ENCODE measurements at regions not wholly inside any gene's neighbourhood (a gene's known extent, or its start where the extent isn't known, plus 50 kb on each side); places are given as distances from the start of the nearest gene placed in this dataset.

DNA sequence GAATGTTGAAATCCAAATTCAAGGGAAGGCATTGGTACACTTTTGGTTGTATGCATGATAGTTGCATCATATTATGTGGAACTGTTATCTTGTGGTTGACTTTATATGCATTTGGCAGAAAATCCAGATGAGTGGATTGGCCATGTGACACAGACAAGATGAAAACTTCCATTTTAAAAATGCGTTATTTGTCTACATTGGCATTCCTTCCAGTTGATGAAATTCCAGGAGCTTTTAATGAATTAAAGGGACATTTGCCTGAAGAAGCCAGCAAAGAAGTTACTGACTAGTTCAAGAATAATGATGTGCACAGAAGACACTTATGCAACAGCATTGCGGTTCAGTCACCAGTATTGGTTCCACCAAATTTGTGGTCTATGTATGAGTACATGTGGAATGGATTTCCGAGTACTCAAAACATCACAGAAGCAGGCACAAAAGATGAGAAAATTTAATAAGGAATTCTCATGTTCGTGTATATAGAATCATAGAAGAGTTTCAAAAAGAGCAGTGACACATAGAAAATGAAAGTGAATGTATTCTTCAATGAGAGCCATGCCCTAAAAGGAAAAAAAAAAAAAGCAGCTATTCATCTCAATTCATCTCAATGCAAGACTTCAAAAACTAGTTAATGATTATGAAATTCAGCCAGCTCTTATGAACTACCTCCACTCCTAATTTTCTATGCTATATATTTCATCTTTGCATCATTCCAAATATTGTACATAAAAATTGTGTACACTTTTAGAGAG is 232.1 kb downstream of the RBM43 start:
- no peak for DNase-seq

DNA sequence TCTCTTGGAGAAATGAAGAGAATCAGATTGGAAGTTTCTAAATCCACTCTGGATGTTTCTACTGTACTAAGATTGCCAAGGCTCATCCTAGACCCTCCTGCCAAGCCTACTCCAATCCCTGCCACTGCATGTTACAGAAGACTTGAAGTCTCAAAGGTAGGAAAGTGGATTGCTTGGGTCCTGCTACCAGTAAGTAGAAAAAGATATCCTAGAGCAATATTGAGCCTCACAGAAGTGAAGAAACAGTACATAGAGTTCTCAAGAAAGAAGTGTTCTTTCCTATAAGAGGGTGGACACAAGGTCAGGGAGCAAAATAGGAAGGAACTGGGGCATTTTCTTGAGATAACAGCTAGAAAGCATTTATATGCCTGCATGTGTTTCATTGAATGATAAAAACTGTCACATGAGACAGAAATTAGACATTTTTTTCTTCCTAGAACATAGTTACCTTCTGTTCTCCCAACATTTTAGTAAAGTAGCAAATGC is 232.9 kb downstream of the RBM43 start:
- no peak for DNase-seq

DNA sequence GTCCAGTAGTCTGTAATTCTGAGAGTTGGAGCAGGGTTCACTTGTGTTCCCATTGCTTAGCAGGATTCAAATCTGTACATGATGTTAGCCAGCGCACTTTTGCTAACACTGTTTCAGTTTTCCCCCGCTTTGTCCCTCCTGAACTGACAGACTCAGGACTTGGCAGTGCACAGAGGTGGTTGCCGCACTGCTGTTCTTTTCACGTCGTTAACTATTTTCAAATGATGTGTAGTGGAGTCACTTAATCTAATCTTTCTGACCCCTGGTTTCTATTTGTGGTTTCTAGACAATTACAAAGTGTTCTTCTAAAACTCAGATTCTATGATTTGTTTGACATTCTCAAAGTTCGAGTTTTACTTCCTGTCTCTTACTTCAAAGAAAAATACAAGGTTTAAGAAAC is 234.5 kb downstream of the RBM43 start:
- DNase-seq = no peak

DNA sequence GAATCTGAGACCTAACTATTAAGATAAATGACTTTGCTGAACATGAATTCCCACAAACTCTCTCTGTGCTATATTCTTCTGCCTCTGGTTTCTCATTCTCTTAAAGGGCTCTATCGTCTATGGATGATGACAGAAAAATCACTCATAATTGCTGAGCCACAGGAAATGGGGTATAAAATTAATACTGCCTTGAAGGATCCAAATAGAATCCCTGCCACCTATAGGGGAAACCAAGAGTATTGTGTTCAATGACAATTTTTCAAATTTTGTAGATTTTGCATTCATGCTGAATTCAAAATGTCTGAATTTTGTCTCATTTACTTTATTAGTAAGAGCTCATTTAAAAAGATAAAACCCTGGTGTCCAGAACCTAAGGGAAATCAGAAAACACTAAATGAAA is 235.8 kb downstream of the RBM43 start:
- DNase-seq = no peak

DNA sequence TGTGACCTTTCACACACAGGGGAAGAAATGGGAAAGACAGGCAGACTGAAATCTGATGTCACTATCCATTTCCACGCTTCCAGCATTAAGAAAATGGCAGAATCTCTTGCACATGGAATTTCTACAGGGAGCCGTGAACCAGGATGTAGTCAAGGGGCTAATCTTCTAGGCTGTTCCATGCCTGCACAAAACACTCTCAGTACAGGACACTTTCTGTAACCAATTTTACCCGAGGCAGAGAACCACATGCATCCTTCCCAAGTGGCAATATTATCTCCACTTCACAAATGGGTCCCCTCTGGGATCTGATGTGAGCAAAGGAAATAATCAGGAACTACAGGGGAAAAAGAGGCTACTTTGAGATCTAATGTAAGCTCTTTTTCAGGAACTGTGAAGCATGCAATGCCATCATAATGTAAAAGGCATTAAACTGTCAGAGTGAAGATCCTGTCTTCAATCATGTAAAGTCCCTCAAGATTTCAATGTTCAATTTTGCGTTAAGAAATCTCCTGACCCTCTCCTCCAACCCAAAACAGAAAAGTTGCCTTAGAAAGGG is 236.9 kb downstream of the RBM43 start:
- DNase-seq = no peak

DNA sequence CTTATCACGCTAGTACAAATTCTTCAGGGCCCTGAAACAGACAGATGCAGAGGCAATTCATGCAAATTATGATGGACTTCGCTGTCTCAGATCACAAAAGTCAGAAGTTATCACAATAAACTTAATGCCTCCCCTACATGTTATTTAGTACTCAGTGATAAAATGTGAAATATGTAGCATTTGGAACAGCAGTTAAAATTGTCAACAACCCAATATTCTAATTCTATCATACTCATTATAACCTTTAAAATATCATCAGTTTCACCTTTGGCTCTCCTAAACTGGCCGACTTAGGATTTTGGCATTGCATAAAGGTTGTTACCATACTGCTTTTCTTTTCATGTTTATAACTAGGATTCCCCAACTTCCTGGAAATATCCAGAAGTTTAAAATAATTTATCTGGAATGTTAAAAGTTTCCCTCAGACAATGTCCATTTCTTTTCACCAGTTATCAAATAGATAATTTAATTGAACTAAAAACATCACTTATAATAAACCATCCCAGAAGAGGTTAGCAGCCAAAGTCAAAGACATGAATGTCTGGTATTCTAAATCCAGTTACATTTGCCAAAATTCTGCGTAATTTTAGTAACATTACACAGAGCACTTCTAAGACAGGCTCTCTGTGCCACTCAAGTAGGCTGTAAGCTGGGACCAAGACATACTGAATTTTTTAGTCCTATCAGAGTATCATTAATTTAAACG is 239.8 kb downstream of the RBM43 start:
- no peak for DNase-seq

DNA sequence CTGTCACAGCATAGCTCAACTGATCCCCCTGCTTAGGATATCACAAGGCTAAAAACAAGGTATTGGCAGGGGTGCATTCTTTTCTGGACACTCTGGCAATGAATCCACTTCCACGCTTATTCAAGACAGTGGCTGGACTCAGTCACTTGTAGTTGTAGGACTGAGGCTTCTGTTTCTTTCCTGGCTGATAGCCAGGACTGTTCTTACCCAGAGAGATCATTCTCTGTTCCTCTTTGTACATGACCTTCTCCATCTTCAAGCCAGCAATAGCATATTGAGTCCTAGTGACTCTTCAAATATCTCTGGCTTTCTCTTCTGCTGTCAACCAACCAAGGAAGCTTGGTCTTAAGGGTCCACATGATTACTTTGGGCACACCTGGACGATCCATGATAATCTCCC is 241.3 kb downstream of the RBM43 start:
- no peak for DNase-seq

DNA sequence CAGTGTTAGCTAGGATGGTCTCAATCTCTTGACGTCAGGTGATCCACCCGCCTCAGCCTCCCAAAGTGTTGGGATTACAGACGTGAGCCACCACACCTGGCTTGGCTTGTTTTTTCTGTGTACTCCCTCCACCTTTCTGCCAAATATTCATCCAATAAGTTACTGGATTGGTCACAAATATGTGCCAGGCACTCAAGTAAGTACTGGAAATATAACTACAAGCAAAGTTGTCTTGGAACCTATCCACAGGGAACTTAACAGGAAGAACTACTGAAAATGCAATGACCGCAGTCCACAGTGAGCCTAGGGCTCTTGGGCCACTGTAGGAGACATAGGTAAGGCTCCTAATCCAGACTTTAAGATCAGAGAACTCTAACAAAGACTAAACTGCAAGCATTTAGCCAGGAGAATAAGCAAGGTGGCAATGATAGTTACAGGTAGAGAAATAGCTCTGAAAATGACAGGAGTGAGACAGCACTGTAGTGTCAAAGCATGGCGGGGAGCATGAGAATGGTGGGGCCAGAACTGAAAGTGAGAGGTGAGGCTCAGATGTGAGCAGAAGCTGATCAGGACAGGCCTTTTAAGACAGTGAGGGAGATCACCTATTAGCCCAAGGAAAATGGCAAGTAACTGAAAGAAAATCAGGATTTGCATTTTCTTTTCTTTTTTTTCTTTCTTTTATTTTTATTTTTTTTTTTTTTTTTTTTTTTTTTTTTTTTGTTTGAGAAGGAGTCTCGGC is 252.1 kb downstream of the RBM43 start:
- no peak for DNase-seq

DNA sequence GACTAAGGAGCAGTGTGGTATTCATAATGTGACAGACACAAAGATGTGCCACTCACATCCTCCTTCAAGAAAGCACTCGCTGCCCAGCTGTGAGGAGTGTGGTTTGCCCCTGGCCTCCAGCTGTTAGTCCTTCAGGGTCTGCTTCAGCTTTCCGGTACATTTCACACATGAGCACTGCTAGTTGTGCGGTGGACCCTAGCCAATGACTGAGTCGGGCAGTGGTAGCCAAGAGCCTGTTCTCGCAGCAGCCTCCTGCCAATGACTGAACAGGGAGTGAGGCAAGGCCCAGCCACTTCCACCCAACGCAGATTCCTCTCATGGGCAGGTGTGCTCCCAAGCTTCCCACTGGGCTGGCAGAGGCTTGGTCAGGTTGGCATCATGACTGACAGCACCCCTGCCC is 254.3 kb downstream of the RBM43 start:
- no peak for DNase-seq

DNA sequence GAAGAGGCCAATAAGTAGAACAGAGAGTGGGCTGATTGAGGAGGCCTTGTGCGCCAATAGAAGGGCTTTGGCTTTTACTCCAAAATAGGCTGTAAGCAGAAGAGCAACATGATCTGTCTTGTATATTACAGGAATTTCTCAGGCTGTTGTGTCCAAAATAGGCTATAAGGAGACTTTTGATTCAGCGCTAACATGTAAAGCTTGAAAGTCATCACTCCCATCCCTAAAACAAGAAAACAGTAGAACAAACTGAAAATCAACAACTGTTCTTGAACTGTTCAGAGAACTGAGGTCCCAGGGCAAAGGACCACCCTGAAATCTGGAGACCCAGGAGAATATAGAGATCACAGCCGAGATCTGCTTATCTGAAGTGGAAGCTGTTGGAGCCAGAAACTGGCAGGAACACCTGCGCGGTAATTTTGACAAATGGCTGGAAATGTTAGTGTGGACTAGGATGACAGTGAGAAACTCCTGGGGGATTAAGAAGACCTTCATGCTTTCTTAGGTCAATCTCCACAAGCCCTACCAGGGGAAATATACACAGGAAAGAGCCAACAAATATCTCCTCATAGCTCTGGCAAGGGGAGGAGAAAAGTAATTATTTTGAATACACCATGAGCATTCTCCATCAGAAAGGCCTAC is 258.6 kb downstream of the RBM43 start:
- no peak for DNase-seq

DNA sequence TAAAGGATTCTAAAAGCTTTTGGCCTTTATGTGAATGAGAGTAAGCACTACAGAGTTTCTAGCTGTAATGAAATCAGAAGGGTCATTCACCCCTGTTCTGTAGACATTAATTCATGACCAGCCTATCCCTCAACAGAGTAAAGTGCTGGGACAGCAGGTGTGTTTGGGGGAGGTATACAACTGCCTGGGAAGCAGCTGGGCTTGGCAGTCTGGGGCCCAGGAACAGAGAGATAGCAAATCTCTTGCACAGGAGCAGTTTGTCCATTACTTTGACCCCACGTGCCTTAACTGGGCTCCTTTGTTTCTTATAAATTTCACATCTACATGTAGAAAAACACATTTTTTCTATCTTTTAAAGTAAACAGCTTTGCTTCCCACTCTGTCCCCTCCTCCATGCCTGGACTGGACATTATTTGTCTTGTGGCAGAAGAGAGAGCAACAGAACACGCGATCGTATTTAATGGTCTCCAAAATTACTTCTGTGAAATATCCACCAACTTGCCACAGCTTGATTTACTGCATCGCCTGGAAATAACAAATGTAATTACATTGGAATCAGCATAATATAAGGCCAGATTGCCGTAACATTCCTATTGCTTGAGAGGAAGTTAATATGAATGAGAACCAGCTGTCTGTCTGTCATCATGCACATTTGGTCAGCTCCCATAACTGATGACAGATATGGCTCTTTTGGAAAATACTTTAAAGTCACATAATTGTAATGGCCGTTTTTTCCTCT is 263.8 kb downstream of the RBM43 start:
- DNase-seq = no peak

DNA sequence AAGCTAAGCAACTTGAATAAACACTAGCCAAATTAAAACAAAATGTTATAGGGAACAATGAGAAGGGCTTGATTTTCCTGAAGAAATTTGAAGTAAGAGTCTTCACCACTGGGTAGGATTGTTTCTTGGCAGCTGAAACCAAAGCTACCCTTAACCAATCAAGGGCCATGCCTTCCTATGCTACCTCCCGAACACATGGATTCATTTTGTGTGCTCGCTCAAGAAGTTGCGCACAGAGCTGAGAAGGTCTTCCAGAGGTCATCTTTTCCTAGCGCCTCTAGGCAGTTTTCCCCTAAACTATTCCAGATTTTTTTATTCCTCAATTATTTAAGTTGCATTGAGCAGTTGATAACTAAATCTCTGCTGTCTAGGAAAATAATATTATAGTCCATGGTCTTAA is 264.6 kb downstream of the RBM43 start:
- no peak for DNase-seq

DNA sequence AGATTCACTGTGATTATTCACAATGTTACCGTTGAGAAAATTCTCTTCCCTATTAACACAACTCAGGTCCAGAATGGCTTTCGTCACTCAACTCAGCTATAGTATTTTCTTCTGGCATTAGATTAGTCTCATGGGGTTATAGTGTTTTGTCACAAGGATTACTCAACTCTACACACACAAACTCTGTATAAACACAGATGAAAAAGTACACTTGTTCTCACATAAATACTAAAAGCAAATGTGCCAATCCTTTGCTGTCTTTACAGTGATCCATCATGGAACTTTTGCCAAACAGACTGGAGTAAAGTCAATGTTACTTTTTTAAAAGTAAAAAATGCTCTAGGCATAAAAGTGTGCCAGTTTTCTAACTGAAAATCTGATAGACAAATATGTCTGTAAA is 267.6 kb downstream of the RBM43 start:
- DNase-seq = no peak

DNA sequence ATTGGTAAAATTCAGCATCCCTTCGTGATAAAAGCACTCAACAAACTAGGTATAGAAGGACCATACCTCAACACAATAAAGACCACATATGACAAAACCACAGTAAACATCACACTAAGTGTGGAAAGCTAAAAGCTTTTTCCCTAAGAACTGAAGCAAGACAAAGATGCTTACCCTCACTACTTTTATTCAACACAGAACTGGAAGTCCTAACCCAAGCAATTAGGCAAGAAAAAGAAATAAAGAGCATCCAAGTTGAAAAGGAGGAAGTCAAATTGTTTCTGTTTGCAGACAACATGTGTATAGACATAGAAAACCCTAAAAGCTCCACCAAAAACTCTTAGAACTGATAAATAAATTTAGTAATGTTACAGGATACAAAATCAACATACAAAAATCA is 271.7 kb downstream of the RBM43 start:
- DNase-seq = no peak

DNA sequence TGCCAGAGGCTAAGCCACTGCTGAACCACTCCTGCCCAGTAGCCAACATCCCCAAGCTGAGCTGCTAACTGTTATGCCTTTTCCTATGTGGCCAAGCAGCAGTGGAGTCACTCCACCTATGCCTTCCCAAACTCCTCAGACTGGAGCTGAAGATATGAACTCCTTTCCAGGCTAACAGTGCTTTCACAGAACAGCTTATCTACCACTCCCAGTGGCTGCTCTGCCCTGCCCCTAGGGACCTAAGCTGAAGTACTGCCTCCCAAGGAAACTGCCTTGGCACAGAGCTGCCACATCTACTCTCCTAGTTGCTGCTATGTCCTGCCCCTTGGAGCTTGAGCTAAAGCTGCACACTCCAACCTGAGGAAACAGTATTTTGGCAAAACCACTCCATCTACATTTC is 275.9 kb downstream of the RBM43 start:
- DNase-seq = no peak

DNA sequence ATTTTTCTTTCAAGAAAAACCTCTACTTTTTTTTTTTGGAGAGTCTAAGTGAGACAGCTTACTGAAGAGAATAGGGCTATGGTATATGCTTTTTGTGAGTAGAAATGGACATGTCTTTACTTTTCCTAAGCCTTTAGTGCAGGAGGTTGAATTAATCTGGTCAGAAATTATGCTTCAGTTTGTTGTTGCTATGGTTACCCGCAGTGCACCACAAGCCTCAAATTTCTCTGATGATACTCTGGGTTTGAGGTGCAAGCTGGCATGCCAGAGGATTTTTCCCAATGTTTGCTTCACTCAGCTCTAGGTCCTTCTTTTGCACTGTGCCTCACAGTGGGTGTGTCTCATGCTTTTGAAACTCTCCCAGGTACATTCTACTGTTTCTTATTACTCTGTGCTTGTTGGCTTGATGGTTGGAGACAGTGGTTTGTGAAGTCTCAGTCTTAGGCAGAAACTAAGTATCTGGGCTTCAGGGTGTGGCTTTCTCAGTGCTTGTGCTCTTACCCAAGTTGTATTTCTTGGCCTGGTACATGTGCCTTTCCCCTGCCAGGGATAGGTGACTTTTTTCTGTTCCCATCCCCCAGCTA is 278.3 kb downstream of the RBM43 start:
- no peak for DNase-seq

DNA sequence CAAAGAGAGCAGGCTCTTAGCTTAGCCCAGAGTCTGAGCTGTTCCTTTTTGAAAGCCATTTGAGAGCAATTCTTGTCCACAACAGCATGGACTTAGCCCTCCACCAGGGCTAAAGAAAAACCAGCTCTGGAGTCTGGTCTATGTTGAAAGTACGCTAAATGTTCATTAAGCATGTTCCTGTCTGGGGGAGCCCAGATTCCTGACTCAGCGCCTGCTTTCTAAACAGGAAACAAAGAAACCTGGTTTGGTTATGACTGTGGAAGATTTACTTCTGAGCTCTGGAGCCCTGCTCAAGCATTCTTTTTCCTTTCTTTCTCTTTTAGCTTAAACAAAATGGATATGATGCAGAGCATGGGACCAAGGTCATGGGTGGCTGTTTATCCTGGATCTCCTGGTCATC is 279.8 kb downstream of the RBM43 start:
- no peak for DNase-seq

DNA sequence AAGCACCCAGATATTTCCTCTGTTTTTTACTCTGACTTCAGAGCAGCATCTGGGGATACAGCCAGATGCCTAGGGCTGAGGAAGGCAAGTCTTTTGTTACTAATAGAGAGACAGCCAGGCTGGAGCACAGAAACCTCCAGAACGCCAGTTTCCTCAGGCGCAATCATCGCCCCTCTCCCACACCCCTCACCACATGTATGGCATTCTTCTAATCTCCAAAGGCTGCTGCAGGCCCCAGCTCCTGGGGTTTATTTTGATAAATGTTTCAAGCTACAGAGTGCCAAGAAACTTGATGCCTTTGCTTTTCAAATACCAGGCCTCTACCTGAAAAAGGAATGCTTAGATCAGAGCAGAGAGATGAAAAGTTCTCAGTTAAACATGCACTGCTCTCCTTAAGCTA is 283.6 kb downstream of the RBM43 start:
- no peak for DNase-seq

DNA sequence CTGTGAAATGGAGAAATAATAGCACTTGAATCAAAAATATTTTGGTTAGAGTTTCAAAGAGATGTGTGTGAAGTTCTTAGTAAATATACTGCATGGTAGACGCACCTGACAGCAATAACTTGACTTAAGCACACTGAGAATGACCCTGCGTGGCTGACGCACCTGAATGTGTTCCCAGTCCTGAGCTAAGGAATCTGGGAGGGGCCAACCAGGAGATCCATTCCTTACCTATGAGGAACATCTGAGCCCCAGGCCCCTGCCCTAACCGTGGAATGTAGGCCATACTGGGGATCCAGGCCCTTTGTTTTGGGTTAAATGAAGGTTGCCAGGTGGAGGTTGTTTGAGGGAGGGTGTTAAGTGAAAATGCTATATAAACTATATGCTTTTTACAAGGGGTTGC is 284.4 kb downstream of the RBM43 start:
- no peak for DNase-seq

DNA sequence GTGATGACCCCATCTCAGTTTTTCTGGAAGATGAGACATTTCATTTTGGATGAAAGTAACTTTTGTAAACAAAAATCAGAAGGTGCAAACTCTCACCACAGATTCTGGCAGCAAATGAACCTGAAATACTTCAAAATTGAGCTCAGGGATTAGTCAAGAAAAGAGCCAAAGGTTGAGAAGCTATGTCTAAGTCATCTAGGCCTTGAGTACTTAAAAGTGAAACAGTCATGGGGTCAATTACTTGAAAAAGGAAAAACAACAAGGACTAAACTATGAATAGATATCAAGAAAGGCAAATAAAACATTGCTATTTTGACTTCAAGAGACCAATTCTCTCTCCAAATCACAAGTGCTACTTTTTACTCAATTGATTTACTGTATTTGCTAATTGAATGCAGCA is 285.1 kb downstream of the RBM43 start:
- DNase-seq = no peak

DNA sequence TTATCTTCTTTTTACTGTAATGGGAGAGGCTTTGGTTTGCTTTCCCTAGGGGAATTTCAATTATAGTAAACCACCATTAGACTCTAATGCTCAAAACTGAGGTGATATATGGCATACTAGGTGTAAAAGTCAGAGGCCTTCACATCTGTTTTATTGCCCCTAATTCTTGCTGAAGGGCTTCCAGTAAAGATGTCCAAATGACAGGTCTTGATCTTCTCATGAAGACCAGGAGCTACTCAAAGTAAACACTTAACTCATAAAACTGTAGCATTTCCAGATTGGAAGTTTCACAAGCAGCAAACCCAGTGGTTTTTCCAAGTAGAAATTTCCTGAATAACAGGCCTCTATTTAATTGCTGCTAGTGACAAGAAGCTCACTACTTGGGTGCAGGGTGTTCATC is 286.8 kb downstream of the RBM43 start:
- no peak for DNase-seq

DNA sequence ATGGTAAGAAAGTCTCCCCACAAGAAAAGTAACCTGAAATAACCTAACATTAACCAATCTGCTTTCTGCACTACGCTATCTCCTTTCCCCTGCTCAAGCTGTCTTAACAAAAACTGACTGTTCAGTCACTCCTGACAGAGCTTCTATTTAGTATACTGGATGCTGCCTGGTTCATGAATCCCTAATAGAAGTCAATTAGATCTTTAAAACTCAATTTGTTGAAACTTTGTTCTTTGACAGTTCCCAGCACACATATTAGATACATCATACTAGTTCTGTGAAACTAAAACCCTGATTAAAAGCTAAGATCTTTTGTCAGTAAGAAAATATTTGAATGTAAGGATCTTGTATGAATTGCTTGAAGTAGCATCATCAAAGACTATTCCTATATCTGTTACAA is 287.4 kb downstream of the RBM43 start:
- no peak for DNase-seq
